EL (cell line): ENCODE measurements at regions not wholly inside any gene's neighbourhood (a gene's known extent, or its start where the extent isn't known, plus 50 kb on each side); places are given as distances from the start of the nearest gene placed in this dataset.

Source experiments
- DNase-seq: peaks from one replicate; pipeline ENCODE4 v3.0.0-alpha.2; 2016

DNA sequence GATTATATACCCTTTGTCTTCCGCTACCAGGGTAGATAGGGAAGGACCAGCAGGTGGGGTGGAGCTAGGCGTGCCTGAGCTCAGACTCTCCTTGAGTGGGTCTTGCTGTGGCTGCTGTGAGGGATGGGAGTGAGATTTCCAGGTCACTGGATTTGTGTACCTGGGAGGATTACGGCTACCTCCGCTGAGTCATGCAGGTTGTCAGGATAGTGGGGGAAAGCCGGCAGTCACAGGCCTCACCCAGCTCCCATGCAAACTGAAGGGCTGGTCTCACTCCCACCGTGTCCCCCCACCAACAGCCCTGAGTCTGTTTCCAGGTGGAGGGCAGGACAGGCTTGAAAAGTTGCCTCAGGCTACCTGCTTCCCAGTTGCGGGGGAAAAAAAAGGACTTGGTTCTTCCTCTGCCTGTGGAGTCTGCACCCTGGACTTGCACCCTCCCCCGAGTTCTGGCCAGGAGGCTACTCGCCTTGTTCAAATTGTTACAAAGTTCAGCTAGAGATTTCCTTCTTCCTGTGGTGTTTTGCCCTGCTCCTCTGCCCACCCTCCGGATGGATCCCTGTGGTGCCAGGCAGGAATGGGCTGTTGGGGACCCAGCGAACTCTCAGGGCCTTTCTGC lies 268.3 kb downstream of the VAPA start:
- DNase-seq: no peak

DNA sequence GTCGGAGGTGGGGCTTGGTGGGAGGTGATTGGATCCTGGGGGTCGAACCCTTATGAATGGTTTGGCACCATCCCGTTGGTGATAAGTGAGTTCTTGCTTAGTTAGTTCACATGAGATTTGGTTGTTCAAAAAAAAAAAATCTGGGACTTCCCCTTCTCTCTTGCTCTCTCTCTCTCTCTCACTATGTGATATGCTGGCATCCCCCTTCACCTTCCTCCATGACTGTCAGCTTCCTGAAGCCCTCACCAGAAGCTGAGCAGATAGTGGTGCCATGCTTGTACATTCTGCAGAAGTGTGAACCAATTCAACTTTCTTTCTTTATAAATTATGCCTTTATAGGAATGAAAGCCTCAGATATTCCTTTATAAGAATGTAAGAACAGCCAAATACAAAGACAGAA lies 269.7 kb upstream of the APCDD1 start:
- no peak for DNase-seq

DNA sequence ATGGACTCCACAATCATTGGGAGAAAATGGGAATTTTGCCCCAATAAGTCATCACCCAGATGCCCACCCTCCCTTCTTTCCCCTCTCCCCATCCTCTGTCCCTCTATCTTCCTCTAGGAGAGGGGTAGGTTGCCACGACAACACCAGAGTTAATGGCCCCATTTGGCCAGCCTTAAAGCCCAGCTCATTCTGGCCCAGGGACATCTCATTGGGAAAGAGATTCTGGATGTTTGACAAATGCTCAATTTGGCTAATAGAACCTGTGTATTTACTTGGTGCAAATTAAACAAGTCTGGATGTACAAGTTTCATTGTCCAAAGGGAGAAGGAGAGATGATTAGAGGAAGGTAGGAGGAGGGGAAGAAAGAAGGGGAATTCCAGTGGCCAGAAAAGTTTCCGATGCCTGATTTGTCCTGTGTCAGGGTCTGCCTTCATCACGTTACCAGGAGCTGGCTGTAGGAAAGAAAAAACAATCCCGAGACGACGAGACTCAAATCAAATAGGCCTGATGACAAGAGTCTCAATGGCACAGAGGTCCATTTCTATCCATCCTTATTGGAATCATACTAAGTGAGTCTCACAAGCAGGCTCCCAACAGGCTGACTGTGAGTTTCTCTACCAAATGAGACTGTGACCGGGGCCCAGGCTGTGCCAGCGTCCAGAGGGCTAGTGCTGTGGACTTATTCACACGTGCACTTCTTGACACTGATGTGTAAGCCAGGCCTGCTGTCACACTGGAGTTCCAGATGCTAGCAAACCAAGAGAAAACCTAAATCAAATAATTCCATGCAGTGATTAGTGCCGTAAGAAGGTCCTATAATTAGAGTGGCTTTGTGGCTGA lies 265.2 kb upstream of the APCDD1 start:
- no peak for DNase-seq

DNA sequence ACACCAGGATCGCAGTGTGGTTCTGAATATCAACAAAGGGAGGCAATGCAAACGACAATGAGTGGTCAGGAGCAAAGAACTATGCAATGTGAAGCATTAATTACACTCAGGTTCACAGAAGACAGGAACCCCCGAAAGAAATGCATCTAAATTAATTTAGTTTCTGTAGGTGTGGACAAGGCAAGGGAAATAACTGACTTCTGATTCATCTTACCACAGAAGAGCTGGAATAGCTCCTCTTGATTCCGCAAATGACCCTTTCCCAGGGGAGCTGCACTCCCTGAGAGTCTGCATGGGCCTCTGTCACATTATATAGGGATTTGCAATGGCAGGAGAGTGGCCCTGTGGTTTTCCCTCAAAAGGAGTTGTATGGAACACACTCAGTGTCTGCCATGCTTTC lies 263.9 kb upstream of the APCDD1 start:
- DNase-seq: peak; percentile 47

DNA sequence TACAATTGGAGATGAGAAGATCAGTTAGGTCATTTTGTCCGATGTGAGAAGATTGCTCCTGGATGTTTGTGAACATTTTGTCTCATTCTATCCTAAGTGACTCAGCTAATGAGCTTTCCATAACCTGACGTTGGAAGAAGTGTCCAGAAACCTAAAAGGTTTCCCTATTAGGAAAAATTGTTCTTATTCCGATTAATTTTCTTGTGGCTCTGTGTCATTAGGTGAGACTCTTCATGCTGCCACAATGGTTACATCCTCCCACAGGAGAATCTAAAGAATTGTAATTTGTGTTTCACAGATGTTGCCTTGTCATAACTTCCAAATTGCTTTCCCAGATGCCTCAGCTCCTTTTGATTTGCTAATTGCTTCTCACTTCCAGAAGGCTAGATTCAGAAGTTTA lies 261.0 kb upstream of the APCDD1 start:
- no peak for DNase-seq

DNA sequence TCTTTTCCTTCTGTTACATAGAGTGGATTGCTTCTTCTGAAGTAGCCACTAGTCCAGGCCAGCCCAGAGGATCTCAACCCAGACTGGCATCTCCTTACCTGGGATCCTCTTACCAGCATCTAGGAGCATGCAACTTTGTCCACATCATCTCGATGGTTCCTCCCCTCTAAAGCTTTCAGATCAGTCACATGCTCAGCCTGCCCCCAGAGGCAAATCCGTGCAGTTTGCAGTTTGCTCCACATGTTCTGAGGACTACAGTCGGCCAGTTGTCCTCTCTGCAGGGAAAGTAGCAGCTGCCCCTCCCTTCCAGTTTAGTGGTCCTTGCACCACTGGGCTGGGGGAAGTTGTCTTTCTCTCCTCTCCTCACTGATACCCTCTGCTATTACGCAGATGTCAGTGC lies 259.8 kb upstream of the APCDD1 start:
- peak; percentile 5 for DNase-seq

DNA sequence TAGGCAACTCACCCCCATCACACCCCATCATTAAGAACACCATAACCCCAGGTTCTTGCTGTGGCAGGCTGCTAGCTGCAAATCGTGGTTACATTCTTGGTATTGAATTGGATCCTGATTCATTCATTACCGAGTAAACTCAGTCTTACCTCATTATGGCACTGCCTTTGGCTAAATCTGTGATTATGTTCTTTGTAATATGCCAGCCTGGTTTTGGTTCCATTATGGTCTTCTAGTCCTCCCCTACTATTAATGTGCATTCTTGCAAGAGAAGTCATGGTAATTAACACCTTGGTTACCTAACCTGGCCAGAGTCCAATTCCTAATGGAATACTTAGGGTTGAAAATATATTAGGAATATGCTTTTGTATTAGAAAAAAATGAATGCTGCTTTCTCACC lies 258.9 kb upstream of the APCDD1 start:
- no peak for DNase-seq

DNA sequence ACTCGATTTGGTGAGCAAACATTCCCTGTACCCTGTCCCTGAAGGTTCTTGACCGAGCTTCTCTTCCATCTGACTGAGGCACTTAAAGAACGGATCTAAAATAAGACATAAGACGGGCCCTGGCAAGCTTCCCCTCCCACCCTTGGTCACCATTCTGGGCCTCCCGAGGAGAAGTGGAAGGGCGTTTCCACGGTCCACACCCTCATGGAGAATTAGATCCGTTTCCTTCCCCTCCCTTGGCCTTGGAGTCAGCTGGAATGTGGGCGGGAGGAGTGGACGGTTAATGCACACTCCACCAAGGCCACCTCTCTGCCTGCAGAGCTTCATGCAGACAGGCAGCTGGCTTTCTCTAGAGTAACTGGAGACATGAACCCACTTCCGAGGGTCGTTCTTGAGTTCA lies 257.3 kb upstream of the APCDD1 start:
- DNase-seq: no peak

DNA sequence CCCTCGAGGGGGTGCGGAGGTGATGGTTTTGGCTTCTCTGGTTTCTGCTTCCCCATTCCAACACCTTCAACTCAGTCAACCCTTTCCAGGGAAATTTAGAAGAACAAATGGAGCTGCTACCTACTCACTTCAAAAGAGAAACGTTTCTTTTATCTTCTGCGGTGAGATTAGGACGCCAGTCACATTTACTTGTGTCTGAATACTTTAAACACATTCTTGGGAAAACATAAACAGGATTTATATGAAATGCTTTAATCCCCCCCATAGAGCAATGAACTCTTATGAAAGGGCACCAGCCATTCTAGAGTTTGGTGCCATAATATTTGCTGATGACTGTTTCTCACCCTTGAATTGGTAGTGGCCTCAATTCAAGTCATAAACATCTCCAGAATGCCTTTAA lies 253.2 kb upstream of the APCDD1 start:
- no peak for DNase-seq

DNA sequence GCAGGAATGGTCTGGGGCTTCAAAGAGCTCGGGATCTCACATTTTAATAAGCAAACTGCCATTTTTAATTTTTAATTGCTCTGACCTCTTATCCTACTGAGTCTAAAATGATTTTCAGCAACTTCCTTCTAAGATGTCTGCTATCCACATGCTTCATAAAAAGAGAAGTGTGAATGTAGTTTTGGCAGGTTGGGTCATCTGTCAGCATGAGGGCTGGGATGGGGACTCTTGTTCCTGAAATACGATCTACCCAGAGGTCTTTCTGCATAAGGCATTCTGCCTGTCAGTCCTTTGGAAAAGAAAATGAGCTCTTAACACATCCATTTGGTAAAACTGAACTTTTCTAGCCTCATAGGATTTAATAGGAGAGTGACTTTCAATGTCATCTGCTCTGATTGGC lies 252.8 kb upstream of the APCDD1 start:
- no peak for DNase-seq

DNA sequence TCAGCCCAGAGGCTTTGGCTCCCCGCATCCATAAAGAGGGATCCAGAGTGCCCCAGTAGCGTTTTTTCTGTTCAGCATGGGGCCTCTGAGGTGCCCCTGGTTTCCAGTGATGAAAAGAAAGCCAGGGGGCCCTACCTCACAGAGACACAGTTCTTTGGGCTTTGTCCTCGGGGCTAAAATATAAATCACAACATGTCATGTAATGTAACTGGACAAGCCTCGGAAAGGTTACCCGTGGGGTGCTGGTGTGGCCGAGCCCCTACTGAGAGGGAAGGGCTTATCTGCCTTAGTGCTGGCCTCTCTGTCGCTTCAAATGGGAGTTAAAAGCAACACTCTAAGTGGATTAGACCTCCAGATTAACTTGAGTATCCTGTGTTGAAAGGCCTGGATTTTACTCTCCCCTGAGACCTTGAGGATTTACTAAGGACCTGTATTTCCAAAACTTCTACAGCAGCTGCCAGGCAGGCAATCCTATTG lies 251.6 kb upstream of the APCDD1 start:
- DNase-seq: no peak

DNA sequence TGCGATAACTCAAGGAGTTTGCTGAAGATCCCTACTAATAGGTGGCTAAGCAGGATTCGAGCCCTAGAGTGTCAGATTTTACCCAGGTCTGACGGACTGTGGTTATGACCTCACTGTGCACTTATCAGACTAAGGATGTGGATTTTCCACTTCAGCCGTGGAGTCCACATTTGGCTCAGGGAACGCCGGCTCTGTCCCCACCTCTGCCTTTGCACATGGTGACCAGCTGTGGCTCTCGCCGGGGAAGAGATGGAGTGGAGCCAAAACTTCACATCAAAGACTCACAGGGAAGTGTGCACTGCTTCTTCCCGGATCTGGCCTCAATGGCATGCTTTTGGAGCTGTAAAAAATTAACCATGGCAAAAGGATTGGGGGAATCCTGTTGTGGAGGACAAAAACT lies 249.3 kb upstream of the APCDD1 start:
- DNase-seq: peak; percentile 6

DNA sequence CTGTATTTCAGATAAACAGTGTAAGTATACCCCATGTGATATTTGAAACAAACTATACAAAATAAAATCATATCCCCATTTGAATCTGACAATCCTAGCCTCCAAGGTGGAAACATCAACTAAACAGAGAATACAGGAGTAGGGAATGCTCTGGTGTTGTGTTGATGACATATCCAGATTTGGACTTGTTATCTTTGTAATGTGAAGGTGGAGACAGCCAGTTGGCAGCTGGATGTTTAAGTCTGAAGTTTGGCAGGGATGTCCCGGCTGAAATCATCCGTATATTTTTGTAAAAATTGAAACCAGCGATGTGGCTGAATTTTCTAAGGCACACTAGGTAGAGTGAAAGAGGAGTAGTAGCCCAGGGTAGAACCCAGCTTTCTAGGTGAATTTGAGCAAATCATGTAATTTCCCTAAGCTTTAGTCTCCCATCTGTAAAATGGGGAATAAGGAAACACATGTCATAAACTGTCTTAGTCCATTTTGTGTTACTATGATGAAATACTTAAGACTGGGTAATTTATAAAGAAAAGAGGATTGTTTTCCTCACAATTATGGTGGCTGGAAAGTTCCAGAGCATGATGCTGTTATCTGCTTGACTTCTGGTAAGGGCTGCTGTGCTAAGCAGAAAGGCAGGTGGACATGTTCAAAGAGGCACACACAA lies 246.6 kb upstream of the APCDD1 start:
- DNase-seq: no peak

DNA sequence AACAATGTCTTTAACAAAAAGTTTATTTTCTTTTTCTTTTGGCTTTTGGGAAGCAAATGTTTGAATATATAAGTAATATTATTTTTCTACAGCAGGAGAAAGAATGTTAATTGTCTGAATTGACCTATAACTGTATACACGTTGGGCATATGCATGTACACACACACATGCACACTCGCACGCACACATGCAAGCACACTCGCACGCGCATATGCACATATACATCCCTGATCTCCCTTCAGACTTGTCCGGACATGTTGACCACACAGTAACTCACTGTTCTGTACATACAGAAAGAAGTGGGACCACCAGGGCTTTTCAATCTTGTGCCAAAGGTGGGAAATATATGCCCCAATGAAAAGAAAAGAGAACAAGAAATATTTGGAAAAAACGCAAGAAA lies 245.1 kb upstream of the APCDD1 start:
- no peak for DNase-seq

DNA sequence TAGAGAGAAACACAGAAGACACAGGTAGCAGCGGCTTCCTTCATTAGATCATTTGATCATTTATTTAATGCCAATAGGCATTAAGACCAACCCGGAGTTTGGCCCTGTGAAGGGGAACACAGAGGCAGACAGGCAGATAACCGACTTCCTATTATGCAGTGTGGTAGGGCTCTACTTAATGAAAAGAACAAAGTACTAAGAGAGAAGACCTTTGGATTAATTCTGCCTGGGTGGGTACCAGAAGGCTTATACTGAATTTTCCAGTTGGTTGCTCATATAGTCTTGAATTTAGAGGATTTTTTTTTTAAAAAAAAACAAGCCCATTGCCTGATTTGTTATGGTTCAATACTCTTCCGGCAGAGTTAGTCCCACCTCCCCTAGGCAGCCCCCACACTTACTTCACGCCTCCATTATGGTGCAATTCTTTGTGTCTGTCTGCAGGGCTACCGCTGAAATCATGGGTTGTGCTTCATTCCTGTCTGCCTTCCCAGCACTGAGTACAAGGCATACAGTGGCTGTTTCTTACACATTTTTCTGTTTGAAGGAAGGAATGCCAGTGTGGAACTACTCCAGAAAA lies 244.3 kb upstream of the APCDD1 start:
- no peak for DNase-seq

DNA sequence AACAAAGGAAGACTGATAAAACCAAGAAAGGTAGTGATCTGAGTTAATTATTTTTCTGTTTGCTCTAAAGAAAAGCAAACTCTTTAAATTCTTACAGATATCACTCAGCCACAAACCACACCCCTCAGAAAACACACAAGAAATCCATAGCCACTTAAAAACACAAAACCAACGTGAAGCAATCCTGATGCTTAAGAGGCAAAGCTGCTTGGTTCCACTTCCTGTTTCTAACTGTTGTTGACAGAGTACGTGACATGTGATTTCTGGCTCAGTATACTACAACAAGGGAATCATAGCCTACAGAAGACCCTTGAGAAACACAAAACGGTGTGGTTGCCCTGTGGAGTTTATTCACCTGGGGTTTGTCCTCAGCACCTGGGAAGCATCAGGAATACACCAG lies 240.9 kb upstream of the APCDD1 start:
- DNase-seq: peak; percentile 32

DNA sequence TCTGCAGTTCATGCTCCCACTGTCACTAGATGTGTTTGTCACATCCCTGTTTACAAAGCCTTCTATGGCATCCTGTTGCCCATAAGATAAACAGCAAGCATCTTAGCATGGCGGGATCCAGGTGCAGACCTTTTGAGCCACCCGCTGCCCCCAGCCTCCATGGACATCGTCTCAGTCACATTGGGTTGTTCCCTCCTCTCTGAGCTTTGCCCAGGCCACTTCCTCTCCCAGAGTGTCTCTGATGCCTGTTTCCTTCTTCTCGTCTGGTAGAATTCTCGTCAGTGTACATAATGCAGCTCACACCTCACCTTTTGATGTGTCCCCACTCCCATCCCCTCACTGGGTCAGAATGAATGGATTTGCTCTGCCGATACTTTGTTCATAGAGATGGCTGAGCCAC lies 239.0 kb upstream of the APCDD1 start:
- no peak for DNase-seq

DNA sequence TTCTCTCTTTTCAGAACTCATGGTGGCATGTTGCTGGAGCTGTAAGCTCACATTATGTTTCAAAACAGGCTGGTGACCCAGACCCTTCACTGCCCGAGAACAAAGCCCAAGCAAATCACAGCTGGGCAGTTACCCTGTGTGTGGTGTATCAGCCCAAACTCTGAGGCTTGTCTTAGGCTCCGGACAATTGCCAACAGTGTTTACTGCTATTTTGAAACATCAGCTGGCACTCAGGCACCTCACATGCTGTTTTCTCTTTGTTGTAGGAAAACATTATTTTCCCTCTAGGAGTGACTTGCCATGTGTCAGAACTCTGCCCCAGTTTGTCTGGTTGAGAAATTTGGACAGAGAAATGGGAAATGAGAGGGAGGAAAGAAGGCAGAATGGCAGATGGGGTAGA lies 237.6 kb upstream of the APCDD1 start:
- DNase-seq: no peak

DNA sequence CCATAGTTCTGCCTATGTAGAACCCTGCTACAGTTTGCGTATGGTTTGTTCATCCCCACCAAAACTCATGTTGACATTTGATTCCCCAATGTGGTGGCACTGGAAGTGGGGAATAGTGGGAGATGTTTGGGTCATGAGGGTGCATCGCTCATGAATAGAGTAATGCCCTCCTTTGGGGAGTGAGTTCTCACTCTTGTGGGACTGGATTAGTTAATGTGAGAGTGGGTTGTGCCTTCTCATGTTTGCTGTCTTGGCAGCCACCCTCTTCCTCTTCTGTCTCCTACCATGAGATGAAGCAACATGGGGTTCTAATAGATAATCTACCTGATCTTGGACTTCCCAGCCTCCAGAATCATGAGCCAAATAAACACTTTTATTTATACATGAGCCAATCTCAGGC lies 237.2 kb upstream of the APCDD1 start:
- no peak for DNase-seq

DNA sequence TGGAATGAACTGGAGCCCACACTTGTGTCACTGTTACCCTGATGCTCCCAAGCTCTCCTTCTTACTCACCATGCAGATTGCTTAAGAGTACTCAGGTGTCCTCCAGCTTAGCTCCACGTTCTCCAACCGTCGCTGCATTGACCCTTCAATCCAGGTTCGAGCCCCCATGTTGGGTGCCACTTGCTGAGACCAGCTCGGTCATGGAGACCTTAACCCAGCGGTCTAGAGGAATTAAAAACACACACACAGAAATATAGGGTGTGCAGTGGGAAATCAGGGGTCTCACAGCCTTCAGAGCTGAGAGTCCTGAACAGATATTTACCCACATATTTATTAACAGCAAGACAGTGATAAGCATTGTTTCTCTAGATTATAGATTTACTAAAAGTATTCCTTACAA lies 229.1 kb upstream of the APCDD1 start:
- DNase-seq: no peak

DNA sequence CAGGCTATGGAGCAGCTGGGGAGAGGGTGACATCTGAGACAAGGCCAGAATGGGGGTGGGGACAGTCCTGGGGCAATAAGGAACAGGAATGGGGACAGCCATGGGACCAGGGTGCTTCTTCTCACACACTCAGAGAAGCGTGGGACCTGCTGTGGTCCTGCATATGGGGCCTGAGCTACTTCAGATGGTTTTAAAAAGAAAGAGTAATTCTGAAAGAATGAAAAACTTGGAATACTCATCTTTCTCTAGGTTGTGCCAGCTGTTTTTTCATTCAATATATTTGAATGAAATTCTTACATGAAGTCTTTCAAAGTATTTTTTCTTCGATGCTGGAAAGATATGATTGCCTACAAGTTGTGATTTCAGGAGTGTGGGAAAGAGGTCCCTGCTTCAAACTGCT lies 227.5 kb upstream of the APCDD1 start:
- DNase-seq: no peak

DNA sequence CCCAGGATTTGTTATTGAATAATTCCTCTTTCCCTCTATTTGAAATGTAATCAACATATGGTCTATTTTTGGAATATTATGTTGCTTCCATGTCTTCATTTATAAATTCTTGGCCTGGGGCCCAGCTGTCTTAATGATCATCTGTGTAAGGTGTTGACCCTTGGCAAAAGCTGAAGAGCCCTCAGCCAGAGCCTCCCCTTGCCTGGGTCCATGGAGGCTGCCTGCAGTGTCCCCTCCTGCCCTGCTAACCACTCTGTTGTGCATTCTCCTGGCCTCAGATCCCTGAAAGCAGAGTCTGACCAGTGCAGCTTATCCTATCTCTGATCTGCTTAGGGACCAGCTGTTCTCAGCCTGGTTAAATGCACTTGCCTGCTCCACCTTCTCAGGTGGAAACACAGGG lies 226.1 kb upstream of the APCDD1 start:
- DNase-seq: no peak

DNA sequence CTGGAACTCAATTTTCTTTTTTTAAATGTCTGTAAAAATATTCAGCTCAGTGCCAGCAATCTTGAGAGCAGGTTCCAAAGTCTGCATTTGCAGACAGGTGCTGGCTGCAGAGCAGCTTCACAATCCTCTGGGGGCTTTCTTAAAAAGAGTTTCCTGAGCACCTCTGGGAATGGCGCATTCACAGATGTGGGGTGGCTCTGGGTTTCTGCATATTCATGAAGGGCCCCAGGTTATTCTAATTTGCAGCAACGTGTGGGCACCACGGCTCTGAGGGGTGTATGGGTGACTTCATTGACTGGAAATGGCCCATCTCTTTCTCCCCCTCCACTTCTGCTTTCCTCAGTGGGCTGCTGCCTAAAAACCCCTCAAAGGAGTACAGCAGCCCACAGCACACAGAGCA lies 225.0 kb upstream of the APCDD1 start:
- no peak for DNase-seq

DNA sequence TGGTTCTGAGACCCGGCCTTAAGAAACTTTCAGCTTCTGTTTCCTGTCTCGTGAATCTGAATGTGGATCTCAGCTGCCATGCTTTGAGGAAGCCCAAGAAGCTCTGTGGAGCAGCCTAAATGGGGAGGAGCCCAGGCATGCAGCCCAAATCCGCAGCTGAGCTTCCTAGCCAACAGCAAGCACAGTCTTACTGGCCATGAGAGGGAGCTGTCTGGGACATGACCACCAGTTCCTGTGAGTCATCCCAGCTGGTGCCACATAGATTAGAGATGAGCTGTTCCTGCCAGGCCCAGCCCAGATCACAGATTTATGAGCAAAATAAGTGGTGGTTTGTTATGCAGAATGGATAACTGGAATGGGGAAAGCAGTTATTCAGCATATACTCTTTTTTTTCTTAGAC lies 224.4 kb upstream of the APCDD1 start:
- DNase-seq: peak; percentile 97
